Neural cell (in vitro differentiated cells): ENCODE measurements at regions not wholly inside any gene's neighbourhood (a gene's known extent, or its start where the extent isn't known, plus 50 kb on each side); places are given as distances from the start of the nearest gene placed in this dataset.

Experiments
- H2AFZ ChIP-seq: fragments of 200-600, 300-800 bp; sonication (generic), shearing (Covaris generic); 2 replicates; pipeline ENCODE4 v1.6.0; 2014; ENCODE audit warnings: low read depth, mild to moderate bottlenecking, antibody characterized with exemption, low read length, moderate library complexity
- H3F3A ChIP-seq: fragments of 200-600 bp; shearing (Covaris generic); 2 replicates; pipeline ENCODE4 v1.6.1; 2016; ENCODE audit warnings: mild to moderate bottlenecking, moderate library complexity, mixed read lengths, antibody characterized with exemption, low read length; ENCODE audit not compliant: insufficient read depth, poor library complexity, severe bottlenecking
- H3K27ac ChIP-seq: fragments of 200-600, 300-800 bp; sonication (generic), shearing (Covaris generic); 2 replicates; pipeline ENCODE4 v1.5.1; 2014; ENCODE audit warnings: mild to moderate bottlenecking, low read length, moderate library complexity
- H3K27me3 ChIP-seq: fragments of 300-800, 200-600 bp; sonication (generic), shearing (Covaris generic); 2 replicates; pipeline ENCODE4 v1.6.0; 2014; ENCODE audit warnings: mild to moderate bottlenecking, low read depth, low read length, moderate library complexity; ENCODE audit not compliant: insufficient read depth
- H3K36me3 ChIP-seq: fragments of 300-800, 200-600 bp; sonication (generic), shearing (Covaris generic); 2 replicates; pipeline ENCODE4 v1.5.1; 2014; ENCODE audit warnings: mild to moderate bottlenecking, antibody characterized with exemption, low read length, moderate library complexity; ENCODE audit not compliant: insufficient read depth
- H3K4me2 ChIP-seq: fragments of 300-800, 200-600 bp; sonication (generic), shearing (Covaris generic); 2 replicates; pipeline ENCODE4 v1.6.0; 2014; ENCODE audit warnings: mild to moderate bottlenecking, low read length
- H3K4me3 ChIP-seq: fragments of 300-800, 200-600 bp; sonication (generic), shearing (Covaris generic); 2 replicates; pipeline ENCODE4 v1.5.1; 2014; ENCODE audit warnings: mild to moderate bottlenecking, low read length, moderate library complexity
- H3K79me2 ChIP-seq: fragments of 200-600 bp; shearing (Covaris generic); replicated peaks from 2 replicates; pipeline ENCODE4 v1.6.0; 2014; ENCODE audit warnings: mild to moderate bottlenecking, low read length, moderate library complexity; ENCODE audit not compliant: insufficient read depth
- H3K9ac ChIP-seq: fragments of 300-800, 200-600 bp; sonication (generic), shearing (Covaris generic); 2 replicates; pipeline ENCODE4 v1.6.1; 2016; ENCODE audit warnings: mild to moderate bottlenecking, low read length, mixed read lengths
- H3K9me2 ChIP-seq: fragments of 200-600 bp; shearing (Covaris generic); 2 replicates; pipeline ENCODE4 v1.6.1; 2016; ENCODE audit warnings: mild to moderate bottlenecking, low read length, mixed read lengths; ENCODE audit not compliant: insufficient read depth
- H3K9me3 ChIP-seq: fragments of 200-600, 300-800 bp; sonication (generic), shearing (Covaris generic); 2 replicates; pipeline ENCODE4 v1.6.1; 2016; ENCODE audit warnings: mild to moderate bottlenecking, mixed run types, low read length, moderate library complexity, mixed read lengths
- H4K20me1 ChIP-seq: fragments of 200-600 bp; shearing (Covaris generic); 2 replicates; pipeline ENCODE4 v1.6.1; 2016; ENCODE audit warnings: mild to moderate bottlenecking, mixed run types; ENCODE audit not compliant: insufficient read depth
- EP300 ChIP-seq: fragments of 450-650 bp; conservative IDR thresholded peaks from 2 replicates; pipeline ENCODE4 v1.6.1; 2014; ENCODE audit warnings: antibody characterized with exemption, mild to moderate bottlenecking, moderate library complexity; ENCODE audit not compliant: poor library complexity, severe bottlenecking
- EZH2 ChIP-seq: fragments of 200-600, 300-800 bp; shearing (Covaris generic), sonication (generic); IDR thresholded peaks from 2 replicates; pipeline ENCODE4 v1.6.1; 2014; ENCODE audit warnings: antibody characterized with exemption, low read length, borderline replicate concordance, mild to moderate bottlenecking; ENCODE audit not compliant: insufficient read depth, poor library complexity, severe bottlenecking
- MXI1 ChIP-seq: fragments of 450-650 bp; conservative IDR thresholded peaks from 2 replicates; pipeline ENCODE4 v1.6.1; 2014; ENCODE audit warnings: antibody characterized with exemption, mild to moderate bottlenecking; ENCODE audit not compliant: poor library complexity, severe bottlenecking
- POLR2AphosphoS5 ChIP-seq: IDR thresholded peaks from 2 replicates; pipeline ENCODE4 v1.6.1; 2012
- RAD21 ChIP-seq: fragments of 450-650 bp; conservative IDR thresholded peaks from 2 replicates; pipeline ENCODE4 v1.6.1; 2014; ENCODE audit warnings: antibody characterized with exemption, mild to moderate bottlenecking, moderate library complexity
- SMC3 ChIP-seq: fragments of 450-650 bp; conservative IDR thresholded peaks from 2 replicates; pipeline ENCODE4 v1.6.1; 2014; ENCODE audit warnings: antibody characterized with exemption, mild to moderate bottlenecking, moderate library complexity; ENCODE audit not compliant: poor library complexity
- TAF1 ChIP-seq: IDR thresholded peaks from 2 replicates; pipeline ENCODE4 v1.6.1; 2012; ENCODE audit warnings: low read depth
- TF ChIP-seq, protein P1 (sequence below): IDR thresholded peaks from 2 replicates; pipeline ENCODE4 v1.6.1; 2012; ENCODE audit warnings: borderline replicate concordance
- TF ChIP-seq, protein P2 (sequence below): fragments of 450-650 bp; IDR thresholded peaks from 2 replicates; pipeline ENCODE4 v1.5.1; 2014; ENCODE audit warnings: antibody characterized with exemption, mild to moderate bottlenecking, moderate library complexity; ENCODE audit not compliant: poor library complexity, severe bottlenecking

DNA sequence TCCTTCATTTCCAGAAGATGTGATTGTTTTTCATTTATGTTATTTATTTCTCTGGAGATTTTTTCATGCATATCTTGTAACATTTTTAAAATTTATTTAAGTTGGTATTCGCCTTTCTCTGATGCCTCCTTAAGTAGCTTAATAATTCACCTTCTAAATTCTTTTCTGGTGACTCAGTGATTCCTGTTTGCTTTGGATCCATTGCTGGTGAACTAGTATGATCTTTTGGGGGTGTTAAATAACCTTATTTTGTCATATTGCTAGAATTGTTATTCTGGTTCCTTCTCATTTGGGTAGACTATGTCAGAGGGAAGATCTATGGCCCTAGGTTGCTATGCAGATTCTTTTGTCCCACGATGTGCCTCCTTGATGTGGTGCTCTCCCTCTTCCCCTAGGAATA, 1347.2 kb upstream of the B3GALT2 start:
- Histone ChIP-seq H3K9ac (no peak overlapping the region), H3K4me2 (no peak overlapping the region), H3K36me3 (no peaks in the 10 kb centered on the region), H4K20me1 (no peaks in the 10 kb centered on the region), H3K27me3 (no peaks in the 10 kb centered on the region), H3K79me2 (no peaks in the 10 kb centered on the region), H3K27ac (no peak overlapping the region), H3K9me2 (no peaks in the 10 kb centered on the region), H3F3A (no peaks in the 10 kb centered on the region), H3K9me3 (no peaks in the 10 kb centered on the region), H3K4me3 (no peak overlapping the region), H2AFZ (no peak overlapping the region)
- no peak for TF ChIP-seq EP300
- TF ChIP-seq POLR2AphosphoS5 = no peak
- TF ChIP-seq, protein P1, sequence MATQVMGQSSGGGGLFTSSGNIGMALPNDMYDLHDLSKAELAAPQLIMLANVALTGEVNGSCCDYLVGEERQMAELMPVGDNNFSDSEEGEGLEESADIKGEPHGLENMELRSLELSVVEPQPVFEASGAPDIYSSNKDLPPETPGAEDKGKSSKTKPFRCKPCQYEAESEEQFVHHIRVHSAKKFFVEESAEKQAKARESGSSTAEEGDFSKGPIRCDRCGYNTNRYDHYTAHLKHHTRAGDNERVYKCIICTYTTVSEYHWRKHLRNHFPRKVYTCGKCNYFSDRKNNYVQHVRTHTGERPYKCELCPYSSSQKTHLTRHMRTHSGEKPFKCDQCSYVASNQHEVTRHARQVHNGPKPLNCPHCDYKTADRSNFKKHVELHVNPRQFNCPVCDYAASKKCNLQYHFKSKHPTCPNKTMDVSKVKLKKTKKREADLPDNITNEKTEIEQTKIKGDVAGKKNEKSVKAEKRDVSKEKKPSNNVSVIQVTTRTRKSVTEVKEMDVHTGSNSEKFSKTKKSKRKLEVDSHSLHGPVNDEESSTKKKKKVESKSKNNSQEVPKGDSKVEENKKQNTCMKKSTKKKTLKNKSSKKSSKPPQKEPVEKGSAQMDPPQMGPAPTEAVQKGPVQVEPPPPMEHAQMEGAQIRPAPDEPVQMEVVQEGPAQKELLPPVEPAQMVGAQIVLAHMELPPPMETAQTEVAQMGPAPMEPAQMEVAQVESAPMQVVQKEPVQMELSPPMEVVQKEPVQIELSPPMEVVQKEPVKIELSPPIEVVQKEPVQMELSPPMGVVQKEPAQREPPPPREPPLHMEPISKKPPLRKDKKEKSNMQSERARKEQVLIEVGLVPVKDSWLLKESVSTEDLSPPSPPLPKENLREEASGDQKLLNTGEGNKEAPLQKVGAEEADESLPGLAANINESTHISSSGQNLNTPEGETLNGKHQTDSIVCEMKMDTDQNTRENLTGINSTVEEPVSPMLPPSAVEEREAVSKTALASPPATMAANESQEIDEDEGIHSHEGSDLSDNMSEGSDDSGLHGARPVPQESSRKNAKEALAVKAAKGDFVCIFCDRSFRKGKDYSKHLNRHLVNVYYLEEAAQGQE = no peak
- no peak for TF ChIP-seq SMC3
- TF ChIP-seq TAF1 = no peak
- no peak for TF ChIP-seq RAD21
- TF ChIP-seq, protein P2, sequence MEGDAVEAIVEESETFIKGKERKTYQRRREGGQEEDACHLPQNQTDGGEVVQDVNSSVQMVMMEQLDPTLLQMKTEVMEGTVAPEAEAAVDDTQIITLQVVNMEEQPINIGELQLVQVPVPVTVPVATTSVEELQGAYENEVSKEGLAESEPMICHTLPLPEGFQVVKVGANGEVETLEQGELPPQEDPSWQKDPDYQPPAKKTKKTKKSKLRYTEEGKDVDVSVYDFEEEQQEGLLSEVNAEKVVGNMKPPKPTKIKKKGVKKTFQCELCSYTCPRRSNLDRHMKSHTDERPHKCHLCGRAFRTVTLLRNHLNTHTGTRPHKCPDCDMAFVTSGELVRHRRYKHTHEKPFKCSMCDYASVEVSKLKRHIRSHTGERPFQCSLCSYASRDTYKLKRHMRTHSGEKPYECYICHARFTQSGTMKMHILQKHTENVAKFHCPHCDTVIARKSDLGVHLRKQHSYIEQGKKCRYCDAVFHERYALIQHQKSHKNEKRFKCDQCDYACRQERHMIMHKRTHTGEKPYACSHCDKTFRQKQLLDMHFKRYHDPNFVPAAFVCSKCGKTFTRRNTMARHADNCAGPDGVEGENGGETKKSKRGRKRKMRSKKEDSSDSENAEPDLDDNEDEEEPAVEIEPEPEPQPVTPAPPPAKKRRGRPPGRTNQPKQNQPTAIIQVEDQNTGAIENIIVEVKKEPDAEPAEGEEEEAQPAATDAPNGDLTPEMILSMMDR = no peak
- no peak for TF ChIP-seq MXI1
- no peak for TF ChIP-seq EZH2

GRCh38 chr1:194517567-194517966, 1331.2 kb upstream of the B3GALT2 start:
- no peak overlapping the region for H3K27ac ChIP-seq
- no peaks in the 10 kb centered on the region for H3K9me2 ChIP-seq
- no peak overlapping the region for H2AFZ ChIP-seq
- no peak overlapping the region for H3K4me2 ChIP-seq
- no peaks in the 10 kb centered on the region for H3K36me3 ChIP-seq
- H3K9ac ChIP-seq = no peak overlapping the region
- TF ChIP-seq RAD21 = no peak
- no peak for TF ChIP-seq EZH2
- TF ChIP-seq, protein P1 = no peak
- no peaks in the 10 kb centered on the region for H3K27me3 ChIP-seq
- H3K79me2 ChIP-seq = no peaks in the 10 kb centered on the region
- no peaks in the 10 kb centered on the region for H4K20me1 ChIP-seq
- H3F3A ChIP-seq = no peaks in the 10 kb centered on the region
- H3K4me3 ChIP-seq = no peak overlapping the region
- no peaks in the 10 kb centered on the region for H3K9me3 ChIP-seq
